ENCODE measurements at regions not wholly inside any gene's neighbourhood (a gene's known extent, or its start where the extent isn't known, plus 50 kb on each side); places are given as distances from the start of the nearest gene placed in this dataset.

- no peak overlapping the region for H3K14ac ChIP-seq (ENCODE audit: insufficient read depth, low read length)
- no peaks in the 10 kb centered on the region for H3K79me1 ChIP-seq (ENCODE audit: insufficient read depth, low read depth, low read length, poor library complexity, severe bottlenecking)
- H2AK5ac ChIP-seq (ENCODE audit: insufficient read length, low read length), result no peak overlapping the region
- H3K4me1 ChIP-seq (ENCODE audit: insufficient read depth, low read length), result no peaks in the 10 kb centered on the region
- no peak overlapping the region for H2BK12ac ChIP-seq (ENCODE audit: insufficient read length, low read depth, low read length)
- H3K4ac ChIP-seq (ENCODE audit: low read depth, low read length), result no peak overlapping the region
- no peak overlapping the region for H3K4me2 ChIP-seq (ENCODE audit: insufficient read depth, insufficient read length, low read length)
- no peak overlapping the region for H3K18ac ChIP-seq (ENCODE audit: insufficient read length, low read depth, low read length)
- H3K23ac ChIP-seq (ENCODE audit: insufficient read length, low read depth, low read length), result no peak overlapping the region
- no peaks in the 10 kb centered on the region for H3K4me1 Mint-ChIP-seq
- H3K9ac ChIP-seq (ENCODE audit: extremely low read depth, insufficient read length, low read length), result no peak overlapping the region
- H3K9me3 ChIP-seq (ENCODE audit: control insufficient read depth, low read depth, low read length), result no peaks in the 10 kb centered on the region
- H4K5ac ChIP-seq (ENCODE audit: insufficient read length, low read depth, low read length), result no peak overlapping the region
- no peak overlapping the region for H3K27ac Mint-ChIP-seq
- H3K4me3 Mint-ChIP-seq, result no peak overlapping the region
- H3K36me3 Mint-ChIP-seq (ENCODE audit: insufficient read depth in 1 of 3, low read depth in 3 of 3), result no peaks in the 10 kb centered on the region
- H3T11ph ChIP-seq (ENCODE audit: low read length), result no peak overlapping the region
- no peaks in the 10 kb centered on the region for H3K79me2 ChIP-seq (ENCODE audit: insufficient read depth, low read length)
- TF ChIP-seq CTCF (conservative IDR thresholded peaks at IDR 0.05), result no peak
- no peak overlapping the region for H3K27ac ChIP-seq (ENCODE audit: insufficient read length, low read depth, low read length)
- H3K27me3 ChIP-seq (ENCODE audit: insufficient read depth, low read length), result no peaks in the 10 kb centered on the region
- H4K20me1 ChIP-seq (ENCODE audit: control insufficient read depth, insufficient read depth, insufficient read length), result no peaks in the 10 kb centered on the region
- no peaks in the 10 kb centered on the region for H3K27me3 Mint-ChIP-seq (ENCODE audit: low read depth)
- no peaks in the 10 kb centered on the region for H3K9me3 Mint-ChIP-seq
- no peak overlapping the region for H3K56ac ChIP-seq (ENCODE audit: insufficient read length, low read depth, low read length)
- no peak overlapping the region for H2BK15ac ChIP-seq (ENCODE audit: low read depth, low read length)
- no peak overlapping the region for H2AFZ ChIP-seq (ENCODE audit: low read length)
- H4K8ac ChIP-seq (replicated peaks; ENCODE audit: insufficient read length, low read depth, low read length), result no peak overlapping the region
- no peak overlapping the region for H2BK120ac ChIP-seq (ENCODE audit: low read depth, low read length, poor library complexity, severe bottlenecking)
- no peaks in the 10 kb centered on the region for H3K23me2 ChIP-seq (ENCODE audit: insufficient read length, low read depth, low read length, poor library complexity, severe bottlenecking)
- no CpG with 5 or more reads among the region's 4 CpGs for WGBS (ENCODE audit: extremely low coverage, insufficient read length, low lambda C conversion rate)
- H2BK5ac ChIP-seq (ENCODE audit: insufficient read length, low read length), result no peak overlapping the region
- H2BK20ac ChIP-seq (ENCODE audit: low read depth, low read length, poor library complexity, severe bottlenecking), result no peak overlapping the region
- no peak for DNase-seq
- H4K91ac ChIP-seq (ENCODE audit: insufficient read length, low read depth, low read length), result no peak overlapping the region
These were observed 474.8 kb downstream of the TMA16 start for GRCh38 chr4:163969291-163969690.
